PC-3 (cell line): ENCODE measurements at regions not wholly inside any gene's neighbourhood (a gene's known extent, or its start where the extent isn't known, plus 50 kb on each side); places are given as distances from the start of the nearest gene placed in this dataset.

Source experiments
- ATAC-seq: fragments of 200-7000 bp; cut with Tn5 transposase; 2 replicates; pipeline ENCODE4 v1.9.1; 2020; ENCODE audit warnings: mild to moderate bottlenecking, moderate library complexity
- BruUV-seq: library from RNA; stranded (reverse); fragments of 400-500 nt; replicated peaks from 2 replicates; lab custom pipeline; 2021; lab: Mats Ljungman, UMichigan
- CTCF ChIA-PET: fragments of 300-600 bp; sonication (Branson Sonifier 250); formaldehyde crosslinking; loops from one replicate; lab custom pipeline; 2022; ENCODE audit warnings: antibody characterized with exemption; lab: Charles Lee
- POLR2A ChIA-PET: fragments of 300-600 bp; sonication (Branson Sonifier 250); formaldehyde crosslinking; loops from one replicate; lab custom pipeline; 2022; ENCODE audit warnings: antibody characterized with exemption; ENCODE audit not compliant: unreplicated experiment; lab: Charles Lee
- DNase-seq: peaks from one replicate; pipeline ENCODE4 v3.0.0-alpha.2; 2015
- H2AFZ ChIP-seq: fragments of 300-600 bp; sonication (generic); 2 replicates; pipeline ENCODE4 v1.6.0; 2016; ENCODE audit warnings: antibody characterized with exemption, low read length
- H3F3A ChIP-seq: fragments of 300-600 bp; sonication (generic); one replicate; pipeline ENCODE4 v1.6.0; 2017; ENCODE audit warnings: antibody characterized with exemption, low read length, control low read depth, mild to moderate bottlenecking; ENCODE audit not compliant: unreplicated experiment
- H3K27ac ChIP-seq: fragments of 300-600 bp; sonication (generic); 2 replicates; pipeline ENCODE4 v1.5.1; 2016; ENCODE audit warnings: mild to moderate bottlenecking, low read length
- H3K27me3 ChIP-seq: fragments of 300-600 bp; sonication (generic); 2 replicates; pipeline ENCODE4 v1.6.1; 2016; ENCODE audit warnings: low read length, mixed read lengths
- H3K36me3 ChIP-seq: fragments of 300-600 bp; sonication (generic); 2 replicates; pipeline ENCODE4 v1.6.1; 2016; ENCODE audit warnings: low read depth, mixed run types, low read length, mixed read lengths
- H3K4me1 ChIP-seq: fragments of 300-600 bp; sonication (generic); 2 replicates; pipeline ENCODE4 v1.5.1; 2016; ENCODE audit warnings: low read length; ENCODE audit not compliant: insufficient read depth
- H3K4me2 ChIP-seq: fragments of 300-600 bp; sonication (generic); 2 replicates; pipeline ENCODE4 v1.6.0; 2016; ENCODE audit warnings: low read length
- H3K4me3 ChIP-seq: fragments of 300-600 bp; sonication (generic); 2 replicates; pipeline ENCODE4 v1.5.1; 2016; ENCODE audit warnings: mild to moderate bottlenecking, low read length, mixed read lengths
- H3K79me2 ChIP-seq: fragments of 300-600 bp; sonication (generic); 2 replicates; pipeline ENCODE4 v1.6.1; 2017; ENCODE audit warnings: low read length, mixed read lengths
- H3K9ac ChIP-seq: fragments of 300-600 bp; sonication (generic); 2 replicates; pipeline ENCODE4 v1.6.0; 2016; ENCODE audit warnings: mild to moderate bottlenecking, low read length
- H3K9me2 ChIP-seq: fragments of 300-600 bp; sonication (generic); replicated peaks from 2 replicates; pipeline ENCODE4 v1.6.1; 2016; ENCODE audit warnings: mixed run types, low read length, mixed read lengths
- H3K9me3 ChIP-seq: fragments of 300-600 bp; sonication (generic); 2 replicates; pipeline ENCODE4 v1.6.1; 2016; ENCODE audit warnings: low read length, mixed read lengths
- H4K20me1 ChIP-seq: fragments of 300-600 bp; sonication (generic); 2 replicates; pipeline ENCODE4 v1.6.1; 2016; ENCODE audit warnings: low read length, mixed read lengths
- CTCF ChIP-seq: fragments of 300-600 bp; sonication (generic); conservative IDR thresholded peaks from 2 replicates; pipeline ENCODE4 v1.5.1; 2017; ENCODE audit warnings: antibody characterized with exemption, low read depth, mild to moderate bottlenecking, low read length
- EZH2 ChIP-seq: fragments of 300-600 bp; sonication (generic); IDR thresholded peaks from one replicate; pipeline ENCODE4 v1.6.1; 2017; ENCODE audit warnings: antibody characterized with exemption, mild to moderate bottlenecking, low read length; ENCODE audit not compliant: unreplicated experiment
- EZH2phosphoT487 ChIP-seq: fragments of 300-600 bp; sonication (generic); IDR thresholded peaks from 2 replicates; pipeline ENCODE4 v1.6.1; 2018; ENCODE audit warnings: mild to moderate bottlenecking, antibody characterized with exemption, low read length, borderline replicate concordance
- intact Hi-C: fragments of 100-400 bp; cut with micrococcal nuclease; formaldehyde crosslinking; loops from 2 replicates; pipeline ENCODE4 v1.9.0; 2023

DNA sequence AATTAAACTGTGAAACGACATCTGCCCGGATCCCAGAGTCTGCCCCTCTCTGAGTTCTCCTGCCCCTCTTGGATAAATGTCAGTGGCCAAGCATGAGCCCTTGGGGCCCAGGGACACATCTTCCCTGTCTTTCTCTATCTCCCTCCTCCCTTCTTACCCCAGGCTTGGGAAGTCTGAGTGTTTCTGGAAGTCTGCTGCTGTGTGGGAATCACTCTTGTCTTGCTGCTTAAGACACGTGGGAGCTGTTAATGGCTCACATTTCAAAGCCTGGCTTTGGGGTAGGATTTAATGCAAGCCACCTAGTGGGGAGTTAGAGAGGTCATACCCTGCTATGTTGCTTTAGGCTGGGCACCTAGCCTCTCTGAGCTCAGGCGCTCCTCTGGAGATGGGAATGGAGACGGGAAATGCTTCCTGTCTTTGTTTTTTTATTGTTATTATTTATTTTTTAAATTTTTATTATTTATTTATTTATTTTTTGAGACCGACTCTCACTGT, 218.5 kb upstream of the CIBAR2 start:
- Histone ChIP-seq H3K9me3 (no peaks in the 10 kb centered on the region), H3K4me1 (peaks cover 19% of the 10 kb centered on the region), H3K27ac (no peak overlapping the region), H3K9me2 (no peaks in the 10 kb centered on the region), H2AFZ (no peak overlapping the region), H3K36me3 (no peaks in the 10 kb centered on the region), H3K27me3 (no peaks in the 10 kb centered on the region), H3K4me2 (no peak overlapping the region), H3K9ac (no peak overlapping the region), H3K4me3 (no peak overlapping the region), H3K79me2 (no peaks in the 10 kb centered on the region), H3F3A (no peaks in the 10 kb centered on the region), H4K20me1 (no peaks in the 10 kb centered on the region)
- DNase-seq (peak; percentile 71), ATAC-seq (peak; percentile 88)
- ChIA-PET CTCF (interaction anchor here (1.1 kb wide), 1 partner anchor 56 kb away, joined by 4 read pairs; no protein-coding TSS in a partner anchor), POLR2A (no interaction called here)
- no TSS peak for BruUV-seq
- intact Hi-C loops = loop anchor here (10.0 kb wide), 1 partner anchor 216 kb away; the partner anchor contains the start of gene CIBAR2
- TF ChIP-seq EZH2 (no peak), CTCF (peak; percentile 49)

DNA sequence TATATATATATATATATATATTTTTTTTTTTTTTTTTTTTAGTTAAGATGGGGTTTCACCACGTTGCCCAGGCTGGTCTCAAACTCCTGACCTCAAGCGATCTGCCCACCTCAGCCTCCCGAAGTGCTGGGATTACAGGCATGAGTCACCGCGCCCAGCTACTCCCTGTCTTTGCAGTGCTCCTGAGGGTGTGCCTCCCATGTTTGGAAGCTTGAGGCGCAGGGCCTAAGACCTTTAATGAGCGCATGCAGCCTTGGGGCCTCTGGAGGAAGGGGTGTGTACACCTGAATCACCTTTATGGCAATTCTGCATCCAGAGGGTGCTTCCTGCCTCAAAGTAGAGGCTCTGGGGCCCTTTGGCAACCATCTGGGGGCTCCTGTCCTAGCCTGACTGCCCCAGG, 219.4 kb upstream of the CIBAR2 start:
- POLR2A ChIA-PET = no interaction called here

More for the DNA sequence above, 219.4 kb upstream of the CIBAR2 start:
- Histone ChIP-seq H3K9me3 (no peaks in the 10 kb centered on the region), H3K4me3 (no peak overlapping the region), H3K9me2 (no peaks in the 10 kb centered on the region), H4K20me1 (no peaks in the 10 kb centered on the region), H3F3A (no peaks in the 10 kb centered on the region), H3K36me3 (no peaks in the 10 kb centered on the region), H3K4me2 (no peak overlapping the region), H3K9ac (no peak overlapping the region), H3K4me1 (peaks cover 25% of the 10 kb centered on the region), H2AFZ (no peak overlapping the region), H3K27ac (no peak overlapping the region), H3K27me3 (no peaks in the 10 kb centered on the region), H3K79me2 (no peaks in the 10 kb centered on the region)
- ATAC-seq (no peak), DNase-seq (no peak)
- TF ChIP-seq EZH2phosphoT487 (no peak), CTCF (no peak)
- BruUV-seq = no TSS peak
- intact Hi-C loops = loop anchor here (10.0 kb wide), 1 partner anchor 217 kb away; the partner anchor contains the start of gene CIBAR2
- CTCF ChIA-PET = no interaction called here
